Osteocyte (in vitro differentiated cells): ENCODE measurements at regions not wholly inside any gene's neighbourhood (a gene's known extent, or its start where the extent isn't known, plus 50 kb on each side); places are given as distances from the start of the nearest gene placed in this dataset.

ENCODE experiments used
- DNase-seq: peaks from one replicate; pipeline ENCODE4 v3.0.0; 2021; ENCODE audit warnings: mixed read lengths; ENCODE audit not compliant: unreplicated experiment; ENCODE audit errors: extremely low spot score
- H3K27ac Mint-ChIP-seq: one replicate; pipeline ENCODE4 v1.8.0; 2021; ENCODE audit warnings: mild to moderate bottlenecking, mixed read lengths; ENCODE audit not compliant: unreplicated experiment
- H3K27me3 Mint-ChIP-seq: one replicate; pipeline ENCODE4 v1.8.0; 2021; ENCODE audit warnings: mixed read lengths; ENCODE audit not compliant: unreplicated experiment
- H3K36me3 Mint-ChIP-seq: one replicate; pipeline ENCODE4 v1.8.0; 2021; ENCODE audit warnings: mixed read lengths; ENCODE audit not compliant: unreplicated experiment
- H3K4me1 Mint-ChIP-seq: one replicate; pipeline ENCODE4 v1.8.0; 2021; ENCODE audit warnings: mixed read lengths; ENCODE audit not compliant: unreplicated experiment
- H3K4me3 Mint-ChIP-seq: one replicate; pipeline ENCODE4 v1.8.0; 2021; ENCODE audit warnings: mild to moderate bottlenecking, moderate library complexity, mixed read lengths; ENCODE audit not compliant: unreplicated experiment
- H3K9me3 Mint-ChIP-seq: one replicate; pipeline ENCODE4 v1.8.0; 2021; ENCODE audit warnings: mixed read lengths; ENCODE audit not compliant: unreplicated experiment
- CTCF ChIP-seq: fragments of 200-600 bp; sonication (generic); IDR thresholded peaks from 2 replicates; pipeline ENCODE4 v1.5.0; 2021; ENCODE audit warnings: antibody characterized with exemption, mild to moderate bottlenecking, moderate library complexity

GRCh38 chr16:65984296-65984695 lies 382.2 kb upstream of the CDH5 start:
- DNase-seq, result no peak
- Mint-ChIP-seq H3K9me3 (no peaks in the 10 kb centered on the region), H3K36me3 (peaks cover 2% of the 10 kb centered on the region), H3K27ac (no peak overlapping the region), H3K27me3 (peaks cover 12% of the 10 kb centered on the region), H3K4me3 (no peak overlapping the region), H3K4me1 (peaks cover 8% of the 10 kb centered on the region)
- TF ChIP-seq CTCF, result no peak

- H3K27ac Mint-ChIP-seq, result no peak overlapping the region
- no peak for TF ChIP-seq CTCF
Observed at GRCh38 chr16:65981057-65981456, 385.4 kb upstream of the CDH5 start.

GRCh38 chr16:65975049-65975708 lies 391.3 kb upstream of the CDH5 start:
- Mint-ChIP-seq H3K4me1 (peaks cover 2% of the 10 kb centered on the region), H3K36me3 (no peaks in the 10 kb centered on the region), H3K27me3 (no peaks in the 10 kb centered on the region), H3K27ac (no peak overlapping the region), H3K4me3 (no peak overlapping the region), H3K9me3 (peaks cover 3% of the 10 kb centered on the region)
- no peak for TF ChIP-seq CTCF
- DNase-seq, result no peak

More at GRCh38 chr16:65981057-65981456, 385.4 kb upstream of the CDH5 start:
- Mint-ChIP-seq H3K27me3 (peaks cover 3% of the 10 kb centered on the region), H3K4me3 (no peak overlapping the region), H3K4me1 (peaks cover 6% of the 10 kb centered on the region), H3K9me3 (no peaks in the 10 kb centered on the region), H3K36me3 (no peaks in the 10 kb centered on the region)
- no peak for DNase-seq

- no peak overlapping the region for H3K4me3 Mint-ChIP-seq
Observed at GRCh38 chr16:65967376-65967775, 399.1 kb upstream of the CDH5 start.

GRCh38 chr16:65965628-65966027 lies 400.9 kb upstream of the CDH5 start:
- Mint-ChIP-seq H3K36me3 (no peaks in the 10 kb centered on the region), H3K4me3 (no peak overlapping the region), H3K4me1 (peaks cover 8% of the 10 kb centered on the region), H3K9me3 (peaks cover 3% of the 10 kb centered on the region), H3K27ac (no peak overlapping the region), H3K27me3 (peaks cover 4% of the 10 kb centered on the region)
- no peak for TF ChIP-seq CTCF
- no peak for DNase-seq

More at GRCh38 chr16:65967376-65967775, 399.1 kb upstream of the CDH5 start:
- no peak for DNase-seq
- no peaks in the 10 kb centered on the region for H3K36me3 Mint-ChIP-seq
- H3K27me3 Mint-ChIP-seq, result no peaks in the 10 kb centered on the region
- no peak for TF ChIP-seq CTCF
- H3K9me3 Mint-ChIP-seq, result peaks cover 3% of the 10 kb centered on the region
- H3K4me1 Mint-ChIP-seq, result peaks cover 8% of the 10 kb centered on the region
- H3K27ac Mint-ChIP-seq, result no peak overlapping the region
